AG20443 (cell line): ENCODE measurements at regions not wholly inside any gene's neighbourhood (a gene's known extent, or its start where the extent isn't known, plus 50 kb on each side); places are given as distances from the start of the nearest gene placed in this dataset.

ENCODE experiments used
- DNase-seq: peaks from one replicate; pipeline ENCODE4 v3.0.0; 2012; ENCODE audit warnings: low spot score, mixed read lengths

- DNase-seq = no peak
Observed at GRCh38 chr7:33727315-33727714, 178.0 kb upstream of the BMPER start.

GRCh38 chr7:33728873-33729551, 176.3 kb upstream of the BMPER start:
- DNase-seq = no peak

- DNase-seq = no peak
Observed at GRCh38 chr7:33729726-33730125, 175.6 kb upstream of the BMPER start.

GRCh38 chr7:33730958-33731357, 174.4 kb upstream of the BMPER start:
- no peak for DNase-seq

GRCh38 chr7:33731912-33732311, 173.4 kb upstream of the BMPER start:
- no peak for DNase-seq

DNA sequence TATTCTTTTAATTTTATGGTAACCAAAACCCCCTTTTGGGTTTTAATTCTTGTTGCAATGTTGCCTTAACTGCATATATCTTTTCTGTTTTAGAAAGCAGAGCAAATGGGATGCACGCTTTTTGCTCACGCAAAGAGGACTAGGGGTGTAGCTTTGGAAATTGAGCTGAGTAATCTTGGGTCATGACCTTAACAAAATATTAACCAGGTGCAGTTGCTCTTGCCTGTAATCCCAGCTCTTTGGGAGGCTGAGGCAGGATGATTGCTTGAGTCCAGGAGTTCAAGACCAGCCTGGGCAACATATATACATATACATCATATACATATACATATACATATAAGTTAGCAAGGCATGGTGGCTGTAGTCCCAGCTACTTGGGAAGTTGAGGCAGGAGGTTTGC, 172.9 kb upstream of the BMPER start:
- DNase-seq = no peak

DNA sequence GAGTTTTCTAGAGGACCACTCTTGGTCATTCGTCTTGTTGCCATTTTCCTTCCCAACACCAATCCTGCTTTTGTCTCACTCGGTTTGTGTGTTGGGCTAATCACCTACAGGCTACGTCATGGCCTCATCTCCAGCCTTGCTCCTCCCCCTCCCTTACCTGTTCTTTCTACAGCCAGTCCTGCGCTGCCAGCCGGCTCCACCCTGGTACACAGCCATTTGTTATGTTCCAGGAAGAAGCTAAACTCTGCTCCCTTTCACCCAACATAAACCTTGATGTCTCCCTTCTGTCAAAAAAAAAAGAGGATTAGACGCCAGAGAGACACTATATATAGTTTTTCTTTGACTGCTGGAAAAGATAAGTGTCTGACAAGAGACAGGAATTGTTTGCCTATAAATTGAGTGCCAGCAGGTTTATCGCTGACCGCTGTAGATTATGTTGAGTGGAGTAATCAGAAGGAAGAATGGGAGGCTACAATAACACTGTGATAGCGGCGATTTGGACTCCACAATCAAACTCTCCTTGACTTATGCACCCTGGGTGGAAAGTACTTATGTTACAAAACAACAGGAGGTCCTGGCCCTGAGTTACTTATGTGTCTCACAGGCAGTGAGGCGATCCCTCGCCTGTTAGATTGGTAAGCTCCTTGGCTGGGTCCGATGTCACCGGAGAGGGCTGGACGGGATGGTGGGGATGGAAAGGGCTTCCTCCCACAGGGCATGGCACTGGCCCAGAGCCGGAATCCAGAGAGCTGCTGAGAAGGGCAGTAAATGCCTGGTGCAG, 171.3 kb upstream of the BMPER start:
- no peak for DNase-seq

DNA sequence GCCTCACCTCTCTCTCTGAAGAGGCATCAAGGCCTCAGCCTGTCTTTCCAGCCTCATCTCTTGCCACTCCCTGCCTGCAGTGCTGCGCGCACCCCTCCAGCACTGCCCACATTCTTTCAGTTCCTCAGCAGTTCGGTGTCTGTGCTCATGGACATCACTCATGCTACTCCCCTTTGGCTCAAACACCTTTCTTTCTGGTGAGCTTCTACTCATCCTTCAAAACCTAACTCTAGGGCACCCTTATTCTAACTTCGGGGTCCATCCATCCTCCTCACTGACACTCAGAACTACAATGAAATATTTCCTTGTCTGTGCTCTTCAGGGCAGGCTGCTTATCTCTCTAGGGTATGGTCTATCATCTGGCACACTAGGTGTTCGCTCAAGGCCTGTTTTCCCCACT, 169.9 kb upstream of the BMPER start:
- DNase-seq = no peak

DNA sequence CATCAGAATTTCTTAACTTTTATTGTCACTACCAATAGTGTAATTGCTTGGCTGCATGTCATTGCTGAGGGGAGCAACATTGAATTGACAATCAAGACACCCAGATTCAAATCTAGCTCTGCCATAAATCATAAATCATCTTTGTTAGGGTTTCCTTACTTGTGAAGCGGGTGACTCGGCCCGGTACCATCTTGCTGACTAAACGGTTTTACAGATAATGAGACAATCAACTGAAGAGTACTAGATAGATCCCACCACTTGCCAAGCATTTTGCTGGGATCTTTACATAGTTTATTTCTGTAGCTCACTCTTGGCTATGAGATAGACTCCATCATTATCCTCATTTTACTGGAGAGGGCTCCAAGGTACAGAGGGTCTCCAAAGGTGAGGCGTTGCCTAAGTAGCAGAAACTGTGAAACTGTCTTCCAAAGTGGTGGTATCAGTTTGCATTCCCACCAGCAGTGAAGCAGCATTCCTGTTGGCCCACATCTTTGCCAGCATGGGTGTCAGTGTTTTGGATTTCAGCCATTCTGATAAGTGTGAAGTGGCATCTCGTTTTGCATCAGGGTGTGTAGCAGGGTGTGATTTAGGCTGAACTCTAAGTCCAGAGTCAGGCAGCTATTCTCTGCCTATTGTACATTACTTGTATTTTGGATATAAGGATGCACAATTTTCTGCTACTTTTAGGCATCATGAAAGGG, 168.7 kb upstream of the BMPER start:
- no peak for DNase-seq

- DNase-seq = no peak
Observed at GRCh38 chr7:33738260-33738935, 166.9 kb upstream of the BMPER start.

DNA sequence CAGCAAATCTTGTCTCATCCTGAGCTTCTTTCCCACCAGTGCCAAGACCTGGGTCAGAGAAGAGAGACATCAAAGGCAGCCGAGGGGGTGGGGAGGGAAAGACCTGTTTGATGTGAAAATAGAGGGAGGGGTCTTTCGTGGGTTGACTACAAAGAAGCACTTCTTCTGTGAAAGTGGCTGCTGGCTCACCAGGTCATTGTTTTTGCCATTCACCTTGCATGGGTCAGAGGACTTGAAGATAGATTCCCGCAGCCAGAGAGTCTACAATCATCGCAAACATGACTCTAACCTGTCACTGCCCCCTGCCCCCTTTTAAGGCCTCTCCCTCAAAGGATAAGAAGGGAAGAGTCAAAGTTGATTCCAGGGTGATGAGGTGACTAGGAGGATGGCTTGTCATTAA, 166.1 kb upstream of the BMPER start:
- no peak for DNase-seq

DNA sequence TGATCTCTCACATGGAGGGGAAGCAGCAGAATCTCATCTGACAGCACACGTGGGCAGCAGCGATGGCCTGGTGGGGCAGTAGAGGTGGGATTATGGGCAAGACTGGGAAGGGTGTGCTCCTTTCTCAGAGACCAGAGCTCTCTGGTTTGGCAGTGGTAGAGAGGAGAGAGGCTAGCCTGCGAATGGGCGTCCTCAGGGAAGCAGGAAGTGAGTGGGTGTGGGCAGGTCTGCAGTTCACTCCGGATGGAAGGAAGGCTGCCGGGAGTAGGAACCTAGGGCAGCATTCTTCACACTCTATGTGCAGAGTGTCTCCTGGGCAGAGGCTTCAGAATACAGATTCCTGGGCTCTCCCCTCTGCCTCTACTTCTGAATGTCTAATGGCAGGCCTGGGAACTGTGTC, 162.8 kb upstream of the BMPER start:
- DNase-seq = no peak

DNA sequence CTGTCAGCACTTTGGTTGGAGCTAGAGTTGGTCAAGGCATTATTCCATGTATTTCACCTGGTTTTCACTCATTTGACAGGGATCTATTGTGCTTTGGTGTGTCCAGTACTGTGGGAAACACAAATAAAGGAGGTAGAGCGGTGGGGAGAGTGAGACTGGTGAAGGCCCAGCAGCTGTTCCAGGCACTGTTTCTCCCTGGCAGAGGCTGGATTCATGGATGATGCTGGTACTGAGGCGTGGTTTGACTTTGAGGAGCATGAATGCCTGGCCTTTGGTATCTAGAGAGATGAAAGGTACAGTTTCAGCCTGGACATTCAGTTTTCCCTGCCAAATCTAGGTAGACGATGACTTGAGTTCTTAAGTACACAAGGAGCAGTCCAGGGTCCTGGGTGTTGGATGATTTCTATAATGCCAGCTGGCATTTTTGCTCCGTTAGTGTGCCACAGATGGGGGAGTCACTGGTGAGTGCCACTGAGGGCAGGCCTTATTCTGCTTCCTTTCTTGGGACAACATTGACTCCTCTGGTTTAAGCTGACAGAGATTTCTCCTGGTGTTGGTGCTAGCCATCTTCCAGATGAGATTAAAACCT, 162.2 kb upstream of the BMPER start:
- DNase-seq = no peak

GRCh38 chr7:33743594-33743993, 161.7 kb upstream of the BMPER start:
- DNase-seq = peak; percentile 55

- no peak for DNase-seq
Observed at GRCh38 chr7:33744293-33745075, 160.9 kb upstream of the BMPER start.

GRCh38 chr7:33745934-33746333, 159.4 kb upstream of the BMPER start:
- DNase-seq = no peak

GRCh38 chr7:33748793-33749192, 156.5 kb upstream of the BMPER start:
- no peak for DNase-seq

DNA sequence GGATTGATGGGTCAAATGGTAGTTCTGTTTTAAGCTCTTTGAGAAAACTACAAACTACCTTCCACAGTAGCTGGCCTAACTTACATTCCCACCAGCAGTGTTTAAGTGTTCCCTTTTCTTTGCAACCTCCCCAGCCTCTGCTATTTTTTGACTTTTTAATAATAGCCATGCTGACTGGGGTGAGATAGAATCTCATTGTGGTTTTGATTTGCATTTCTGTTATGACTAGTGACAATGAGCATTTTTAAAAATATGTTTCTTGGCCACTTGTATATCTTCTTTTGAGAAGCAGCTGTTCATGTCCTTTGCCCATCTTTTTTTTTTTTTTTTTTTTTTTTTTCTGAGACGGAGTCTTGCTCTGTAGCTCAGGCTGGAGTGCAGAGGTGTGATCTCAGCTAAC, 155.2 kb upstream of the BMPER start:
- no peak for DNase-seq

- no peak for DNase-seq
Observed at GRCh38 chr7:33751443-33751842, 153.9 kb upstream of the BMPER start.

DNA sequence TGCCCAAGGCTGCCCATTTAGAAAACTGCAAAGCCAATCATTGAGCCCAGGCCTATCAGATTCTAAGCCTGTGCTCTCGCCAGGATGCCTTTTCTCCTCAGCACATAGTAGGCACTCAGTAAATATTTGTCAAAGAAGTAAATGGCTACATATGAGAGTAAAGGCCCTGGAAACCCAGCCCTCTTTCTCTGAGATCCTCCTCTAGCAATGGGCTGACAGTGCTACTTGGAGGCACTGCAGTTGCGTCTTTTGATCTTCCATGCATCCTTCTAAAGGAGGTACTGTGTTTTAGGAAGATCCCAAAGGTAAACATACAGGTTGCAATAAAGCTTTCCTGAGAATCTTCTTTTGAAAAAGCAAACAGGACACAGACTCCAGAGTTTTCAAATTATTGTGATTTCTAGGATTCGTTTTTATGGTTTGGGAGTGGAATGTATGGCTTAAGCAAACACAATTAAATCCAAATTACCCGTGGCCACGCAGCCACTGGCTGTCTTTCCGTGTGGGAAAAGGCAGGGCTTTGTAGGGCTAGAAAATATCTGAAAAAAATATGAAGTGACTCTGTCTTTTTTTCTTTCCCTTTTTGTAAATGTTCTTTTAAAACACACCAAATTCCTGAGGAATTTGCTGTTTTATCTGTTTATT, 151.3 kb upstream of the BMPER start:
- no peak for DNase-seq
